ENCODE measurements at regions not wholly inside any gene's neighbourhood (a gene's known extent, or its start where the extent isn't known, plus 50 kb on each side); places are given as distances from the start of the nearest gene placed in this dataset.

- DNase-seq, result no peak
- no peak for TF ChIP-seq CTCF (IDR thresholded peaks at IDR 0.05)
- H3K27ac Mint-ChIP-seq, result peak overlapping the region; percentile 57
- no peak overlapping the region for H3K4me3 Mint-ChIP-seq
- H3K27me3 Mint-ChIP-seq (ENCODE audit: low read depth, poor library complexity), result no peaks in the 10 kb centered on the region
- no peaks in the 10 kb centered on the region for H3K36me3 Mint-ChIP-seq (ENCODE audit: low read depth)
- H3K4me1 Mint-ChIP-seq, result peaks cover 42% of the 10 kb centered on the region
- H3K9me3 Mint-ChIP-seq, result no peaks in the 10 kb centered on the region
These were observed 389.1 kb downstream of the AASDHPPT start for GRCh38 chr11:106466521-106467080.

GRCh38 chr11:106467501-106467900 is 390.0 kb downstream of the AASDHPPT start:
- Mint-ChIP-seq H3K4me3 (no peak overlapping the region), H3K27ac (no peak overlapping the region), H3K4me1 (peaks cover 33% of the 10 kb centered on the region), H3K9me3 (no peaks in the 10 kb centered on the region), H3K36me3 (ENCODE audit: low read depth) (no peaks in the 10 kb centered on the region), H3K27me3 (ENCODE audit: low read depth, poor library complexity) (no peaks in the 10 kb centered on the region)
- no peak for TF ChIP-seq CTCF (IDR thresholded peaks at IDR 0.05)
- no peak for DNase-seq

- Mint-ChIP-seq H3K27me3 (ENCODE audit: low read depth, poor library complexity) (no peaks in the 10 kb centered on the region), H3K36me3 (ENCODE audit: low read depth) (no peaks in the 10 kb centered on the region), H3K4me1 (peaks cover 32% of the 10 kb centered on the region), H3K4me3 (no peak overlapping the region), H3K9me3 (no peaks in the 10 kb centered on the region), H3K27ac (no peak overlapping the region)
- no peak for DNase-seq
- no peak for TF ChIP-seq CTCF (IDR thresholded peaks at IDR 0.05)
These were observed 390.6 kb downstream of the AASDHPPT start for GRCh38 chr11:106468086-106468485.

- TF ChIP-seq CTCF (IDR thresholded peaks at IDR 0.05), result no peak
- H3K36me3 Mint-ChIP-seq (ENCODE audit: low read depth), result no peaks in the 10 kb centered on the region
- no peak for DNase-seq
- no peaks in the 10 kb centered on the region for H3K9me3 Mint-ChIP-seq
- no peak overlapping the region for H3K4me3 Mint-ChIP-seq
- peaks cover 2% of the 10 kb centered on the region for H3K27me3 Mint-ChIP-seq (ENCODE audit: low read depth, poor library complexity)
- H3K27ac Mint-ChIP-seq, result no peak overlapping the region
- H3K4me1 Mint-ChIP-seq, result peaks cover 27% of the 10 kb centered on the region
These were observed 391.1 kb downstream of the AASDHPPT start for GRCh38 chr11:106468531-106468930.

- Mint-ChIP-seq H3K27ac (no peak overlapping the region), H3K4me3 (no peak overlapping the region), H3K9me3 (no peaks in the 10 kb centered on the region), H3K27me3 (ENCODE audit: low read depth, poor library complexity) (peaks cover 3% of the 10 kb centered on the region), H3K4me1 (peaks cover 23% of the 10 kb centered on the region), H3K36me3 (ENCODE audit: low read depth) (no peaks in the 10 kb centered on the region)
- DNase-seq, result no peak
- TF ChIP-seq CTCF (IDR thresholded peaks at IDR 0.05), result no peak
These were observed 392.8 kb downstream of the AASDHPPT start for GRCh38 chr11:106470230-106470629.

- no peaks in the 10 kb centered on the region for H3K36me3 Mint-ChIP-seq (ENCODE audit: low read depth)
- no peak overlapping the region for H3K27ac Mint-ChIP-seq
- no peaks in the 10 kb centered on the region for H3K9me3 Mint-ChIP-seq
- DNase-seq, result no peak
- TF ChIP-seq CTCF (IDR thresholded peaks at IDR 0.05), result no peak
- H3K4me1 Mint-ChIP-seq, result peaks cover 23% of the 10 kb centered on the region
- H3K27me3 Mint-ChIP-seq (ENCODE audit: low read depth, poor library complexity), result peaks cover 3% of the 10 kb centered on the region
- H3K4me3 Mint-ChIP-seq, result no peak overlapping the region
These were observed 393.8 kb downstream of the AASDHPPT start for GRCh38 chr11:106471276-106471675.

Measured in nephron progenitor cell (in vitro differentiated cells).